DMS153 (cell line): ENCODE measurements at regions not wholly inside any gene's neighbourhood (a gene's known extent, or its start where the extent isn't known, plus 50 kb on each side); places are given as distances from the start of the nearest gene placed in this dataset.

Experiments used
- DNase-seq: peaks from one replicate; lab custom pipeline; 2025; lab: John Stamatoyannopoulos, UW

- no peak for DNase-seq
These were observed 50.2 kb upstream of the VGLL3 start for GRCh38 chr3:87041191-87041590.
